ENCODE measurements at regions not wholly inside any gene's neighbourhood (a gene's known extent, or its start where the extent isn't known, plus 50 kb on each side); places are given as distances from the start of the nearest gene placed in this dataset.
"Not testable (repeated sequence)": the region's sequence is repeated elsewhere in the genome, so short reads cannot be mapped to it uniquely, and the experiment has no call there.

GRCh38 chr17:16842346-16842745, 129.6 kb downstream of the TNFRSF13B start:
- not testable (repeated sequence) for DNase-seq

GRCh38 chr17:16841896-16842295, 130.0 kb downstream of the TNFRSF13B start:
- DNase-seq: not testable (repeated sequence)

GRCh38 chr17:16840219-16840618, 131.7 kb downstream of the TNFRSF13B start:
- DNase-seq: not testable (repeated sequence)

DNA sequence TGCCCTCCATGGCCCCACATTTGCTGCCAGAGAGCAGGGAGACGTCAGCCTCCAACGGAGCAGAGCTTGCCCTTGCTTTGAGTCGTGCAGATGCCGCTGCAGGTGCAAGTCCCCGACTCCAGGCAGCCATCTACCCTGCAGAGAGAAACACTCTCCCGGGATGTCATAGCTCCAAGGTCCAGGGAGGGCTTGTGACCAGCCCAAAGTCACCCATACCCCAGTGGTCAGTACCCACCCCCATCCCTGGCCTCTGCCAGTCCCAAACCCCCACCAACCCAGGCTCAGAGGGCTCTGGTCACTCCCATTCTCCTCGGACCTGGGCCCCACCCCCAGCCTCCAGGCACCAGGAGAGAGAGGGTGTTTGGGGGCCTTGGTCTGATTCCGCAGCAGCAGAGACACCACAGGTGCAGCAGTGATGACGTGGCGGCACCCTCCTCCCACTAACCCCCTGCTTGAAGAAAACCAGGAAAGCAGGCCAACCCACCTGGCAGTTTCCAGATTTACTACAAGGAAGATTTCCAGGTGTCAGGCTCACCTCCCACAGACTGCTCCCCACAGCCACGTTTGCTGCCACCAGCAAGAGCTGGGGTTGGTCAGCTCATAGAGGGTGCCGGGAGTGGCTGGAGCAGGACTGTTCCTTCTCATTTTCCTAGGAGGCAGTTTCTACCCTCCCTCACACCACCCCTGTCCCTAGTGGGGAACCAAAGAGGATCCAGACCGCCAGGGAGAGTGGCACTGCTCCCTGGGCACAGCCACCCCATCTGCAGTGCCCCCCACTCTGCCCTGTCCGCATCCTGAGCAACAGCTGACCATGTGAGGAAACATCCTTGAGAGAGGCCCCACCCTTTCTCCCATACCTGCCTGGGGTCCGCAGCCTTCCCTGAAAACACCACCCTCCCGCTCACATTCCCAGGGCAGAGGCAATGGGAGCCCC, 132.4 kb downstream of the TNFRSF13B start:
- not testable (repeated sequence) for DNase-seq

GRCh38 chr17:16838795-16839194, 133.1 kb downstream of the TNFRSF13B start:
- not testable (repeated sequence) for DNase-seq

DNA sequence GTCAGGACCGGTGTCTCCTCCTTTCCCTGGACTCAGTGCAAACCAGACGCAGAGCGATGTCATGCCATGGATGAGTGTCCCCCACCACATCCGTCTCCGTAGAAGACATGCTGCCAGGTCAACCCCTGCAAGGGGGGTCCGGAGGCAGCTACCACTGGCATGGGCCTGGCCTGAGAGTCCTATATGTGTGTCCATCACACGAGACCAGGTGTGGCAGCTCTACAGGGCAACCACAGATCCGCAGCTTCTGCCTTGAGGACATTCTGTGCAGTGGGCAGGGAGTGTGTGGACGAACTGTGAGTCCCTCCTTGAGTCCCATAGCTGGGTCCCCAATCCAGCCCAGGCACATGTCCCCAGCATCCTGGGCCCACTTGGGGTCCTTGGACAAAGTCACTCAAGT, 133.6 kb downstream of the TNFRSF13B start:
- not testable (repeated sequence) for DNase-seq

DNA sequence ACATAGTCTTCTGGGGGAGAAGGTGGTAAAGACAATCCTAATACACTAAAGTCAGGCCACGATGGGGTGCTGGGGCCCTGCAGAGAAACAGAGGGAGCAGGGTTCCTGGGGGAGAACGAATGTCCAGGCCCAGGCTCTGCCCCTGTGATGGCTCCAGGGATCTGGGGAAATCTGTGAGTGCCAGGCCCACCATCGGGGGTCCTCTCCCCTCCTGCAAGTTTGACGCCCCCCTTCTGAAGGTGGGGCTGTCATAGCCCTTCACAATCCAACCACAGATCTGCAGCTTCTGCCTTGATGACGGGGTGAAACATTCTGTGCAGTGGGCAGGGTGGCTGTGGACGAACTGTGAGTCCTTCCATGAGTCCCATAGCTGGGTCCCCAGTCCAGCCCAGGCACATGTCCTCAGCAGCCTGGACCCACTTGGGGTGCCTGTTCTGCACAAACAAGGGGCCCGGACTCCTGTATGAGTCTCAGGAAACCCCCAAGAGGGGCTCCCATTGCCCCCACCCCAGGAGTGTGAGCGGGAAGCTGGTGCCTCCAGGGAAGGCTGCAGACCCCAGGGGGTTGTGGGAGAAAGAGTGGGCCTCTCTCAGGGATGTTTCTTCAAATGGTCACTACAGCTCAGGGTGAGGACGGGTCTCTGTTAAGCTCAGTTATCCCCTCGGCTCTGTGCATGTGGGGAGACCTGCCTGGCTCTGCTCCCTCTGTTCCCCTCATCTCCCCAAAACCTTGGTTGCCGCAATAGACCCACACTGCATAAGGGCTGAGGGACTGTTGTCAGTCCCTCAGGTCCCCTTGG, 134.3 kb downstream of the TNFRSF13B start:
- not testable (repeated sequence) for DNase-seq

GRCh38 chr17:16836315-16836915, 135.5 kb downstream of the TNFRSF13B start:
- DNase-seq: not testable (repeated sequence)

DNA sequence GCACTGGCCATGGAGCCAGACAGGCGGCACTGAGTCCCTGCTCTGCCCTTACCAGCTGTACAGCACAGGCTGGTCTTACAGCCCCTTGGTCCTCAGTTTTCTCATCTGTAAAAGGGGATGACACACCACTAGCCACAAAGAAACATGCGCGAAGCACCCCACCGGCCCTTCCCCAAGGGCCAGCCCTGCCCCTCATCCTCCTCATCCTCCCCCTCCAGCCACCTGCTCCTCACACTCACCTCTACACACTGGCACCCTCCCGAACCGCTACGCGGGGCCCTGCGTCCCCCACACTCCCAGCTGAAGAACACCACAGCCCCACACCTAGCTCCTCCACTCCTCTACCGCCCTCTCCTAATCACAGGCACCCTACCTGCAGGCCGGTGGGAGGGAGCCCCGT, 138.4 kb downstream of the TNFRSF13B start:
- not testable (repeated sequence) for DNase-seq

DNA sequence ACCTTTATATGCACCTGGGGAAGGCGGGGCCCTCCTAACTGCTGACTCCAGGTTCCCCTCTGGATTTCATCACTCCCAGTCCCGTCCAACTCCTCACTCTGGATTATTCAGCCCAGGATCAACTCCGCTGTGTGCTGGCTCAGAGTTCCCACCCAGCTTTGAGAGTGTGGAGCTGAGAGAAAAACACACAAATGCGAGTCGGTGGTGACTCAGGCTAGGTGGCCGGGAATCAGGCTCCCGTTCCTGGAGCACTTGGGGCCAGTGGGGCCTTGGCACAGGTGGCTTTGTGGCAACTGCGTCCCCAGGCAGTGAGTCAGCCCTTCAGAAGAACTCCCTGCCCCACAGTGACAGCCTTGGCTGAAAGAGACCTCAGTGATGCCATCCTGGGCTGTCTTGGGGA, 139.1 kb downstream of the TNFRSF13B start:
- not testable (repeated sequence) for DNase-seq

- DNase-seq: not testable (repeated sequence)
These were observed 139.7 kb downstream of the TNFRSF13B start for GRCh38 chr17:16832206-16832605.

GRCh38 chr17:16830770-16831169, 140.7 kb downstream of the CCDC144A start:
- DNase-seq: not testable (repeated sequence)

DNA sequence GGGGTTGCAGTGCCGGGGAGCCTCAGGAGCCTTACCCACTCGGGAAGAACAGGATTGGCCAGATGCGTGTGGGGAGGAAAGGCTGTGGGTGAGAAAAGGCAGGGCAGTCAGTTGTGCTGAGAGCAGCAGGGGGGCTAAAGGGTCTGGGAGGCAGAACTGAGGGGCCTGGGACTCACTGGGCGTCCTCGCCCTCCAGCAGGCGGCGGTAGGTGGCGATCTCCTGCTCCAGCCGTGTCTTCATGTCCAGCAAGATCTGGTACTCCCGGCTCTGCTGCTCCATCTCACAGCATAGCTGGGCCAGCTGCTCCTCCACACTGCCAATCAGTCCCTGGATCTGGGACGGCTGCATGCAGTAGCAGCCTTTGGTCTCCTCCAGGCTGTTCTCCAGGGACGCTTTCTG, 140.2 kb downstream of the CCDC144A start:
- not testable (repeated sequence) for DNase-seq
